ENCODE measurements at regions not wholly inside any gene's neighbourhood (a gene's known extent, or its start where the extent isn't known, plus 50 kb on each side); places are given as distances from the start of the nearest gene placed in this dataset.

GRCh38 chr15:31563421-31563820 is 236.8 kb downstream of the KLF13 start:
- Mint-ChIP-seq H3K9me3 (peaks cover 10% of the 10 kb centered on the region), H3K27me3 (ENCODE audit: low read depth) (no peaks in the 10 kb centered on the region), H3K4me3 (no peak overlapping the region), H3K4me1 (peaks cover 12% of the 10 kb centered on the region), H3K27ac (no peak overlapping the region), H3K36me3 (ENCODE audit: low read depth) (peaks cover 5% of the 10 kb centered on the region)
- TF ChIP-seq CTCF (IDR thresholded peaks at IDR 0.05; ENCODE audit: unreplicated experiment in 3 of 3) = no peak

- peaks cover 13% of the 10 kb centered on the region for H3K9me3 Mint-ChIP-seq
- peaks cover 12% of the 10 kb centered on the region for H3K4me1 Mint-ChIP-seq
- H3K27ac Mint-ChIP-seq = no peak overlapping the region
- H3K27me3 Mint-ChIP-seq (ENCODE audit: low read depth) = no peaks in the 10 kb centered on the region
- no peak for TF ChIP-seq CTCF (IDR thresholded peaks at IDR 0.05; ENCODE audit: unreplicated experiment in 3 of 3)
- H3K4me3 Mint-ChIP-seq = no peak overlapping the region
- peaks cover 5% of the 10 kb centered on the region for H3K36me3 Mint-ChIP-seq (ENCODE audit: low read depth)
These were observed 241.2 kb downstream of the KLF13 start for GRCh38 chr15:31567861-31568260.

DNA sequence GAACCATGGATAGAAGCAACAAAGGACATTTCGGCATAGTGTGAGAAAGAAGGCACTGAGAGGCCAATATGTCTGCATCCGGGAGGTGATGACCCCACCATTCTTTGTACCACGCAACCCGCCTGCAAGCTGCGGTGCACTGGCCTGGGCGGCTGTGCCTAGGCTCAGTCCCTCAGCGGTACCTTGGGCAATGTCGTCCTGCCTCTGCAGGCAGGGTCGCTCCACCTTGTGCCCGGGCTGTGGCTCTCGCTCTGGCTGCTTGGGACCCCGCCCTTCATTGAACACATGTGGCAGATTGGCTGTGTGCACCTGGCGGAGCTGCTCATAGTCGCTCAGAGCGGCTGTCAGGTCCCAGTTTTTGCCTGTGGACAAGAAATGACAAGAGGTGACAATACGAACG is 243.2 kb downstream of the KLF13 start:
- Mint-ChIP-seq H3K36me3 (ENCODE audit: low read depth) (peaks cover 5% of the 10 kb centered on the region), H3K27me3 (ENCODE audit: low read depth) (no peaks in the 10 kb centered on the region), H3K27ac (no peak overlapping the region), H3K9me3 (peaks cover 16% of the 10 kb centered on the region), H3K4me1 (peaks cover 17% of the 10 kb centered on the region), H3K4me3 (no peak overlapping the region)
- no peak for TF ChIP-seq CTCF (IDR thresholded peaks at IDR 0.05; ENCODE audit: unreplicated experiment in 3 of 3)

- Mint-ChIP-seq H3K27me3 (ENCODE audit: low read depth) (no peaks in the 10 kb centered on the region), H3K27ac (no peak overlapping the region), H3K9me3 (peaks cover 16% of the 10 kb centered on the region), H3K4me1 (peaks cover 22% of the 10 kb centered on the region), H3K4me3 (no peak overlapping the region), H3K36me3 (ENCODE audit: low read depth) (peaks cover 5% of the 10 kb centered on the region)
- TF ChIP-seq CTCF (IDR thresholded peaks at IDR 0.05; ENCODE audit: unreplicated experiment in 3 of 3) = no peak
These were observed 244.0 kb downstream of the KLF13 start for GRCh38 chr15:31570591-31570990.

- TF ChIP-seq CTCF (IDR thresholded peaks at IDR 0.05; ENCODE audit: unreplicated experiment in 3 of 3) = peak in 1 of 3 experiments; percentile 16
- Mint-ChIP-seq H3K9me3 (peaks cover 11% of the 10 kb centered on the region), H3K27ac (peak overlapping the region in 2 of 3 experiments; percentile 29 to 31), H3K27me3 (ENCODE audit: low read depth) (no peaks in the 10 kb centered on the region), H3K4me3 (no peak overlapping the region), H3K4me1 (peaks cover 22% of the 10 kb centered on the region), H3K36me3 (ENCODE audit: low read depth) (peaks cover 5% of the 10 kb centered on the region)
These were observed 245.0 kb downstream of the KLF13 start for GRCh38 chr15:31571676-31572075.

- Mint-ChIP-seq H3K27ac (no peak overlapping the region), H3K9me3 (peaks cover 6% of the 10 kb centered on the region), H3K36me3 (ENCODE audit: low read depth) (no peaks in the 10 kb centered on the region), H3K27me3 (ENCODE audit: low read depth) (no peaks in the 10 kb centered on the region), H3K4me1 (peaks cover 26% of the 10 kb centered on the region), H3K4me3 (no peak overlapping the region)
- no peak for TF ChIP-seq CTCF (IDR thresholded peaks at IDR 0.05; ENCODE audit: unreplicated experiment in 3 of 3)
These were observed 247.1 kb downstream of the KLF13 start for GRCh38 chr15:31573759-31574158.
